GM18907 (cell line): ENCODE measurements at regions not wholly inside any gene's neighbourhood (a gene's known extent, or its start where the extent isn't known, plus 50 kb on each side); places are given as distances from the start of the nearest gene placed in this dataset.

ENCODE experiments used
- ATAC-seq: cut with Tn5 transposase; IDR thresholded peaks from one replicate; pipeline ENCODE4 v1.9.1; 2021; ENCODE audit warnings: mild to moderate bottlenecking, moderate library complexity; ENCODE audit not compliant: unreplicated experiment

DNA sequence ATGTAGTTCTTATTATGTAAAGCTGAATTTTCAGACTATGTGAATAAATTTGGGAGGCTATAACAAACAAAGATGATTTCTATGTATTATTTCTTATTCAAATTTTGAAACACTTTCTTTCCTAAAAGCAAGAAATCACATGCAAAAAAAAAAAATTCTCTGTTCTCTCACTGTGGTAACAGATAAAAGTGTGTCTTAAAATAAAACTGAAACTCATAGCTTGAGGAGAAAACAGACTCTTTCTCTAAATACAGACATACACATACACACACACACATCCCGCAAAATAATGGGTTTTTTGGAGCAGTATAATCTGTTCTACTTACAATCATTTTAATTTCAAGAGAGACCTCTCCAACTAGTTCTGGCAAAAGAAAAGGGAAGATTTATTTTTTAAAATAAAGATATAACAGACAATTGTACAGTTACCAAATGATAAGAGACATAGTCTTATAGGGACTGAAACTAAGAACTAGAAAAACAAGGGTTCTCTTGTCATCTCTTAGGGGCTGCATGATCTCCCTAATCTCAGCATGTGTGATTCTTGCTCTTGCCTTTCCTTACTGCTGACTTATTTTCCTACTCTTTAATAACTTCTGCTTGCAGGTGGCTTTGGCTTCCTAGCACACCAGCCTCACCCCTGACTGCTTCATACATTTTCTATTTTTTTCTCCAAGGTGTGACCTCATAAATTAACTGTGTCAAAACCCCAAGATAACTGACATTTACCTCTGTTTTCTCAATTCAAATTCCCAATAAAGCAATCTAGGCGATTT lies 483.5 kb upstream of the POT1 start:
- ATAC-seq = no peak

DNA sequence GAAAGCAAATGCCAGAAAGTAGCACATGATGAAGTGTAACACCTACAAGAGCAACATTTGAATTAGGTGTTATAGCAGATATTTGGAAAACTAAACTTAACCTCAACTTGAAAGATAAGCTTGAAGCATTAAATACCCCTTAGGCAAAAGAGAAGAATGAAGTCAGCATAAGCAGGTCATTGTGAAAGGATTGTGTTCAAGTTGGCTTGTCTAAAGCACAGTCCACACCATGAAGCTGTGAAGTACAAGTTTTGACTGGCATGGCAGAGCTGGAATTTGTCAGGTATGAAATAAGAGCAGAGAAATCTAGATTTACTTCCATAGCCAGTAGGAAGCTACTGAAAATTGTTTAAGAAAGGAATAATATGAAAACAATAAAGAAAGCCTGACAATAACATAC lies 480.3 kb upstream of the POT1 start:
- ATAC-seq = no peak

- no peak for ATAC-seq
Measured at GRCh38 chr7:125406111-125406510, 476.5 kb upstream of the POT1 start.

DNA sequence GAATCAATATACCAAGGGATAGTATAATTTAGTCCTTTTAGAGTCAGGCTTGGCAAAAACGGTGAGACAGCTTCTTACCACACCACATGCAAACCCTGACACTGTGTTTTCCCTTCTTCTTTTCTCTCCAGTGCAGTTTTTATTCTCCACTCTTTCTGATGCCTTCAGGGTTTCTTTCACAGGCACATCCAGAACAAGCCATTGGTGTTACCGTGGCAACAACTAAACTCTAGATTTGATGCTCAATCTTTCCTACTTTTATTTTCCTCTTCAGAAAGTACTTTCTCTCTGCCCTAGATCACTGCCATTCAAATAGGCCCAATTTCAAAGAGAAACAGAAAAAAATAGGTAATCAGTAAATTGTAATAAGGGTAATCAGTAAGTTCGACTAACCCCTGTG lies 469.8 kb upstream of the POT1 start:
- ATAC-seq = no peak

DNA sequence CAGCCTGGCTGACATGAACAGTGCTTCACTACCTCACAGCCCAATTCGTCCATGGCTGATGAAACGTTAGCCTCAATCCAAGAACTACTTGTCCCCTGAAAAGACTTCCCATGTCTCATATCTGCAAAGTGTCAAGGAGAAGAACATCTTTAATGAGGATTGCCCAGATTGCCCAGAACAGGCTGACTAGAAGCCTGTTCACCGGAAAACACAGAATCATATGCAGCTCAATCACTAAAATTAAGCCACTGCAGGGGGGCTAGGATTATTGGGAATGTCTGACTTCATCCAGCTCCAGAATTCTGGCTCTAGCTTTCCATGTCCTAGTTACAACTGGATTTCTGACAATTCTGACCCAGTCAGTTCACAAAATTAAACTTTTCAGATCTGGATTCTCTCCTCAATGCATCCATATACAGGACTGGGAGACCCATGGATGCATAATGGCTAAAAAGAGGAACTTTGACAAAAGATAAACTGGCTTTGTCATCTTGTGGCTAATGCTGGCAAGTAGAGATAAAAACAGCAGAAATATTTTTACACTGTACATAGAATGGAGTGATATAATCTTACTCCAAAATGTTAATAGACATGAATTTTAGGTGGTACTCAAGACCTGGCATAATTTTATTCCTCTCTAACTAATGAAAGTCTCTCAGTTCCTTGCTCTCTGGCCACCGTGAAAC lies 467.0 kb upstream of the POT1 start:
- ATAC-seq = no peak

DNA sequence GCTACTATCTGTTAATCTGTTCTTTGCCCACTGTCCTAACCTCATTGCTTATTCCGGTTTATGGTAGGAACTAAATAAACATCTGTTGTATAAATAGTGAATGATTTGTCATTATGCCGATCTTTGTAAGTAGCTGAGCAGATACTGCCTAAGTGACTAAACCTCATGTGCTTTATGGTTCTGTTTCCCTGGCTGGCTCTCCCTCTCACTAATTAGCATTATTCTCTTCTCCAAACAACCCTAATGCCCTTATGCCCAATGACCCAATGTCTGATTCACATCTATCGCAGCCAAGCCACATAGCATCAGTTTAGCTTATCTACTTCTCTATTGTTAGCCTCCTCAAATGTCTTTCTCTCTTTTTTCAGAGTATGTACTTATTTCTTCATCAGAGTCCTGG lies 462.3 kb upstream of the POT1 start:
- no peak for ATAC-seq

DNA sequence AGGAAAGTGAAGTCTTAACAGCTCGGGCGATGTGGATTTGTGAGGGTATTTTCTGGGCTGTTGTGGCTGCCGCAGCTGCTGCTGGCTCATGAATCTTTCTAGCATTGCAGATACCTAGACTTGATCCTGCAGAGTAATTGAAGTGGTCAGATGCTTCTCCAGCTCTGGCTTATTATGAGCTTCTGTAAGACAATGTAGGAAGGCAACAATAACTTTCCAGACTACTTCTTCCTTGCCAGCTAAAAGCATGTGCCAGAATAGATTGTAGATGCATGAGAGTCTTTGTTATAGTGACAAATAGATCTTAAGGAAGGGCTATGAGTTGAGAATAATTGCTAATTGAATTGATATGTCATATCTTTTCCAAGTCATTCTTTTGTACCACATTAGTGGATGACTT lies 461.4 kb upstream of the POT1 start:
- no peak for ATAC-seq

GRCh38 chr7:125386211-125386610 lies 456.6 kb upstream of the POT1 start:
- ATAC-seq = no peak

DNA sequence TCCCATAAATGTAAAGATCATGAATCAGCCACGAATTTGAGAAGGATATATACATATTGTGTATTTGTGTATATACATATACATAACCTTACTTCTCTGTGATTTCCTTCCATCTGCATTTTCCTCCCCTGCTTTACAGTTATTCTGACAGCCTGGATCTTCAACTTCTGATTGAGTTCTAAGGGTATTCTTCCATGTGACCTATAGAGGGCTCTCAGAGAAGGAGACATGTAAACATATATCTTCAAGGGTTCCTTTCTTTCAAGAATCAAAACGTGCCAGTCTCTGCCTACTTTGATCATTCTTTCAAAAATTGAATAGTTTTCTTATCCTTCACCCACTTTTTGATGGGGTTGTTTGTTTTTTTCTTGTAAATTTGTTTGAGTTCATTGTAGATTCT lies 453.7 kb upstream of the POT1 start:
- ATAC-seq = no peak

DNA sequence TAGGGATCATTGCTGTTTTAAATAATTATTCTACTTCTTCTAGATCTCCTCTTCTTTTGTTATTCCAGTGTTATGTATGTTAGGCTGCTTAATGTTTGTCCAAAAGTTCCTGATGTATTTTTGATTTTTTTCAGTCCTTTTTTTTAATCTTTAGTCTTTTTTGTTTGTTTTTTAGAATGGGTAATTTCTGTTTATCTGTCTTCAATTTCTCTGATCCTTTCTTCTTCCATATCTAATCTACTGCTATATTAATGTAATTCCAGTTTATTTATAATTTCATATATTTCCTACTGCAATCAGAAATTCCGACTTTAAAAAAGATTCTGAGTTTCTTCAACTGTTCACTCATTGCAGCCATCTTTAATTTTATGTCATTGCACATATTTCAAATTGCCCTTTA lies 452.8 kb upstream of the POT1 start:
- ATAC-seq = no peak

- no peak for ATAC-seq
Measured at GRCh38 chr7:125375942-125376341, 446.3 kb upstream of the POT1 start.

DNA sequence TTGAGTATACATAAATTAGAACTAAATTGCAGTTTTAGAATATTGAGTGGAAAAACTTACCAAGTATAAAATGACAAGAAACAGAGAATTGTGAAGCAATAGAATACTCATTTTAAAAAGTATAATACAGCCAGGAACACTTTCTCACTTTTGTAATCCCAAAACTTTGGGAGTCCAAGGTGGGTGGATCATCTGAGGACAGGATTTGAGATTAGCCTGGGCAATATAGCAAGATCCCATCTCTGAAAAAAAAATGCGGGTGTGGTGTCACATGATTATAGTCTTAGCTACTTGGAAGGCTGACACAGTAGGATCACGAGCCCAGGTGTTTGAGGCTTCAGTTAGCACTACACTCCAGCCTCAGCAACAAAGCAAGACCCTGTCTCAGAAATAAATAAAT lies 440.9 kb upstream of the POT1 start:
- no peak for ATAC-seq

DNA sequence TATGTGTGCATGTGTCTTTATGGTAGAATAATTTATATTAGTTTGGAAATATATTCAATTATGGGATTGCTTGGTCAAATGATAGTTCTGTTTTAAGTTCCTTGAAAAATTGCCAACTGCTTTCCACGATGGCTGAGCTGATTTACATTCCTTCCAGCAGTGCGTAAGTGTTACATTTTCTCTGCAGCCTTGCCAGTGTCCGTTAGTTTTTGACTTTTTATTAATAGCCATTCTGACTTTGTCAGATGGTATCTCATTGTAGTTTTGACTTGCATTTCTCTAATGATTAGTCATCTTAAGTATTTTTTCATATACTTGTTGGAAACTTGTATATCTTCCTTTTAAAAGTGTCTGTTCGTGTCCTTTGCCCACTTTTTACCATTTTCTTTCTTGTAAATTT lies 434.2 kb upstream of the POT1 start:
- ATAC-seq = no peak

GRCh38 chr7:125358551-125359167 lies 429.0 kb upstream of the POT1 start:
- ATAC-seq = no peak

DNA sequence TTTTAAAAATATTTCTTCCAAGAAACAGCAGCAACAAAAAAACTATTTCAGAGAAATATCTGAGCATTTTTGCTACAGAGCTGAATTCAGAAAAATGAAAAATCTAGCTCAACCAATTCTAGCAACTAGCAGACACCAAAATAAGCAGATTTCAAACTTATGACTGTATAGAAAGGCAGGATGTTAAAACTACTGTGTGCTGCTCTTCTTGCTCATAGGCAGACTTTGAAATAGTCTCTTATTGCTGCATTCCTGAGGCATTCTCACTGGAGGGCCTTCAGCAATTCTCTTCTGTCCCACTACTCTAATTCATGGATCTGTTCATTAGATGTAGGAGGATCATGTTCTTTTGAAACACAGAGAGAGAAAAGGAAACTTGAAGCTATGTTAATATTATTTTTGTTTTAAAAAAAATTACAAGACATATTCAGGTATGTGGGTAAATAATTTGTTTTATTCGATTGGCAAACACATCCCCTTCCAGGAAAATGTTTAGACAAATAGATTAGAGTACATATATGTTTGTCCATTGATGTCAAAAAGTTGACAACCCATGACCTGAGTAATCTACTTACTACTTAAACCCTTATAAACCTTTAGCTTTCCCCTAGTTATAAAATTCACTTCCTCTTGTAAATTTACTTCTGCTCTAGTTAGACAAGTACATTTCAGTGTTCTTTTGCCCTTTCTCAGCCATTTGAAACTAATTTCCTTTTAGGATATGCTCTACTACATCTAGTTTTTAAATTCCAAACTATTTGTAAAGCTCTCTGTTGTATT lies 428.2 kb upstream of the POT1 start:
- no peak for ATAC-seq

- ATAC-seq = peak; percentile 67
Measured at GRCh38 chr7:125355899-125356298, 426.3 kb upstream of the POT1 start.

GRCh38 chr7:125347269-125347668 lies 417.6 kb upstream of the POT1 start:
- no peak for ATAC-seq

GRCh38 chr7:125338110-125338509 lies 408.5 kb upstream of the POT1 start:
- no peak for ATAC-seq

DNA sequence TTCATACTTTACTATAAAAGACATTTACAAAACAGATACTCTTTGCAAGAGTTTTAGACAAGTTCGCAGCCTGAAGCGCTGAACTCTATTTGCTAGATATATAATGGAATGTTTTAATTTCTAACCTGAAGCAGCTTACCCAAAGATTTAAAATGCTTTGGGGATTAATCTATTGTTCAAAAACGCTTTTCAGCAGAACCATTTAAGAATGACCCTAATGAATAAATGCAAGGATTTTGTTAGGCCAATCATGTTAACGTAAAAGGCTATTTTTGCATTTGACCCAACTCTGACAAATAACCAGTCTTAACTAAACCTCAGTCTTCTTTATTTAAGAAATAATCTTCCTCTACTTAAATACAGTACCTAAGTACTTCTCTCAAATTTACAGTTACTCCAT lies 406.7 kb upstream of the POT1 start:
- ATAC-seq = no peak

- no peak for ATAC-seq
Measured at GRCh38 chr7:125326666-125327255, 397.1 kb upstream of the POT1 start.

DNA sequence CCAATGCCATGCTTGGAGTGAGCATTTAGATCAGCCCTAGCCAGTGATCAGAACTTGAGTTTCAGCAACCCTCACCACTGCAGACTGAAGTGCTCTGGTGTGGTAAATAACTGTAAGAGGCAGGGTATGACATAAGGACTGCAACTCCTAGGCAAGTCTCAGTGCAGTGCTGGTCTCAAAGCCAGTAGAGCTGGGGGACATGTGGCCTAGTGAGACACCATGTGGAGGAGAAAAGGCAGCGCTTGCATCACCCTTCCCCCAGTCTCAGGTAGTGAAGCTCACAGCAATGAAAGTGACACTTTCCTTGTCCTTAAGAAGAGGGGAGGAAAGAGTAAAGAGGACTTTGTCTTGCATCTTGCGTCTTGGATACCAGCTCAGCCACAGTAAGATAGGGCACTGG lies 386.8 kb upstream of the POT1 start:
- ATAC-seq = no peak
